CD4-positive, alpha-beta T cell (primary cell): ENCODE measurements at regions not wholly inside any gene's neighbourhood (a gene's known extent, or its start where the extent isn't known, plus 50 kb on each side); places are given as distances from the start of the nearest gene placed in this dataset.

Experiments
- ATAC-seq: fragments of 200-7000 bp; cut with Tn5 transposase; one replicate; pipeline ENCODE4 v1.10.0; 2022; ENCODE audit warnings: mild to moderate bottlenecking; ENCODE audit not compliant: poor library complexity
- CTCF ChIA-PET: fragments of 350-600 bp; sonication (Branson Sonifier 250); formaldehyde crosslinking; loops from one replicate; lab custom pipeline; 2021; ENCODE audit warnings: antibody characterized with exemption, inconsistent platforms; lab: Charles Lee
- POLR2A ChIA-PET: fragments of 350-600 bp; sonication (Branson Sonifier 250); formaldehyde crosslinking; loops from one replicate; lab custom pipeline; 2021; ENCODE audit warnings: antibody characterized with exemption, inconsistent platforms; lab: Charles Lee
- DNase-seq, 14 experiments: peaks; one replicate each; pipeline ENCODE4 v3.0.0-alpha.2; 2013 to 2020; ENCODE audit warnings: mixed read lengths in 2 of 14
- H3K27ac ChIP-seq, 2 donors: one replicate each; pipeline versions ENCODE4 v1.5.1 to v1.7.0; 2013; ENCODE audit warnings: low read length in 2 of 2, low read depth in 1 of 2, mild to moderate bottlenecking in 1 of 2
- H3K27me3 ChIP-seq, 2 experiments: 1 replicate in 1 of 2; 2 replicates in 1 of 2; pipeline versions ENCODE4 v1.6.1 to v1.7.0; 2013; ENCODE audit warnings: low read length in 2 of 2, control low read depth in 1 of 2, mild to moderate bottlenecking in 1 of 2, moderate library complexity in 1 of 2; ENCODE audit not compliant: insufficient read depth in 2 of 2, control insufficient read depth in 1 of 2
- H3K36me3 ChIP-seq: one replicate; pipeline ENCODE4 v1.6.1; 2013; ENCODE audit warnings: low read length, control low read depth; ENCODE audit not compliant: insufficient read depth
- H3K4me1 ChIP-seq: one replicate; pipeline ENCODE4 v1.6.1; 2013; ENCODE audit warnings: low read length, control low read depth; ENCODE audit not compliant: insufficient read depth
- H3K4me3 ChIP-seq: one replicate; pipeline ENCODE4 v1.5.1; 2013; ENCODE audit warnings: mild to moderate bottlenecking, low read length, moderate library complexity
- H3K9me3 ChIP-seq, 2 experiments: 1 replicate in 1 of 2; 2 replicates in 1 of 2; pipeline versions ENCODE4 v1.6.1 to v1.7.0; 2013; ENCODE audit warnings: low read length in 2 of 2, mild to moderate bottlenecking in 2 of 2, control low read depth in 1 of 2, moderate library complexity in 1 of 2; ENCODE audit not compliant: control insufficient read depth in 1 of 2, insufficient read depth in 1 of 2
- H3K27ac Mint-ChIP-seq: one replicate; pipeline ENCODE4 v1.8.0; 2020; ENCODE audit warnings: mixed read lengths
- H3K27me3 Mint-ChIP-seq: one replicate; pipeline ENCODE4 v1.8.0; 2021; ENCODE audit warnings: mixed read lengths
- H3K36me3 Mint-ChIP-seq: one replicate; pipeline ENCODE4 v1.8.0; 2021; ENCODE audit warnings: low read depth, mixed read lengths
- H3K4me1 Mint-ChIP-seq: one replicate; pipeline ENCODE4 v1.8.0; 2021; ENCODE audit warnings: low read depth, mixed read lengths
- H3K4me3 Mint-ChIP-seq: one replicate; pipeline ENCODE4 v1.8.0; 2020; ENCODE audit warnings: mild to moderate bottlenecking, mixed read lengths
- H3K9me3 Mint-ChIP-seq: one replicate; pipeline ENCODE4 v1.8.0; 2020; ENCODE audit warnings: mixed read lengths
- intact Hi-C, 2 experiments: fragments of 100-400 bp; cut with DNase I in 1 of 2; cut with micrococcal nuclease in 1 of 2; formaldehyde crosslinking; loops; one replicate each; pipeline versions ENCODE4 v1.15.1 to v1.9.0; 2023 to 2025; cut with DNase I, micrococcal nuclease
- TF ChIP-seq, protein P1 (sequence below): fragments of 200-600 bp; IDR thresholded peaks from one replicate; pipeline ENCODE4 v1.8.0; 2022; ENCODE audit warnings: antibody characterized with exemption, mild to moderate bottlenecking

- Mint-ChIP-seq H3K36me3 (no peaks in the 10 kb centered on the region), H3K4me3 (no peak overlapping the region), H3K4me1 (peaks cover 23% of the 10 kb centered on the region), H3K9me3 (peaks cover 3% of the 10 kb centered on the region), H3K27ac (no peak overlapping the region), H3K27me3 (no peaks in the 10 kb centered on the region)
- TF ChIP-seq, protein P1, sequence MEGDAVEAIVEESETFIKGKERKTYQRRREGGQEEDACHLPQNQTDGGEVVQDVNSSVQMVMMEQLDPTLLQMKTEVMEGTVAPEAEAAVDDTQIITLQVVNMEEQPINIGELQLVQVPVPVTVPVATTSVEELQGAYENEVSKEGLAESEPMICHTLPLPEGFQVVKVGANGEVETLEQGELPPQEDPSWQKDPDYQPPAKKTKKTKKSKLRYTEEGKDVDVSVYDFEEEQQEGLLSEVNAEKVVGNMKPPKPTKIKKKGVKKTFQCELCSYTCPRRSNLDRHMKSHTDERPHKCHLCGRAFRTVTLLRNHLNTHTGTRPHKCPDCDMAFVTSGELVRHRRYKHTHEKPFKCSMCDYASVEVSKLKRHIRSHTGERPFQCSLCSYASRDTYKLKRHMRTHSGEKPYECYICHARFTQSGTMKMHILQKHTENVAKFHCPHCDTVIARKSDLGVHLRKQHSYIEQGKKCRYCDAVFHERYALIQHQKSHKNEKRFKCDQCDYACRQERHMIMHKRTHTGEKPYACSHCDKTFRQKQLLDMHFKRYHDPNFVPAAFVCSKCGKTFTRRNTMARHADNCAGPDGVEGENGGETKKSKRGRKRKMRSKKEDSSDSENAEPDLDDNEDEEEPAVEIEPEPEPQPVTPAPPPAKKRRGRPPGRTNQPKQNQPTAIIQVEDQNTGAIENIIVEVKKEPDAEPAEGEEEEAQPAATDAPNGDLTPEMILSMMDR: no peak
- ATAC-seq: no peak
- Histone ChIP-seq H3K9me3 (no peaks in the 10 kb centered on the region), H3K27me3 (no peaks in the 10 kb centered on the region), H3K27ac (no peak overlapping the region), H3K4me1 (peaks cover 7% of the 10 kb centered on the region), H3K36me3 (no peaks in the 10 kb centered on the region), H3K4me3 (no peak overlapping the region)
- ChIA-PET CTCF (no interaction called here), POLR2A (no interaction called here)
- DNase-seq: no peak
- intact Hi-C loops: no loop called here
Observed at GRCh38 chr13:99120751-99121150, 79.9 kb upstream of the UBAC2 start.

- Histone ChIP-seq H3K36me3 (no peaks in the 10 kb centered on the region), H3K9me3 (no peaks in the 10 kb centered on the region), H3K27me3 (no peaks in the 10 kb centered on the region), H3K4me1 (peaks cover 7% of the 10 kb centered on the region), H3K27ac (no peak overlapping the region), H3K4me3 (no peak overlapping the region)
- H3K36me3 Mint-ChIP-seq: no peaks in the 10 kb centered on the region
- H3K9me3 Mint-ChIP-seq: peaks cover 3% of the 10 kb centered on the region
- ATAC-seq (no peak), DNase-seq (no peak)
- ChIA-PET POLR2A (no interaction called here), CTCF (no interaction called here)
- H3K4me1 Mint-ChIP-seq: peaks cover 23% of the 10 kb centered on the region
- H3K27ac Mint-ChIP-seq: no peak overlapping the region
- TF ChIP-seq, protein P1: no peak
- intact Hi-C loops: no loop called here
- no peak overlapping the region for H3K4me3 Mint-ChIP-seq
- H3K27me3 Mint-ChIP-seq: no peaks in the 10 kb centered on the region
Observed at GRCh38 chr13:99122171-99122570, 78.5 kb upstream of the UBAC2 start.

- Mint-ChIP-seq H3K27ac (no peak overlapping the region), H3K36me3 (no peaks in the 10 kb centered on the region), H3K9me3 (peaks cover 3% of the 10 kb centered on the region), H3K27me3 (no peaks in the 10 kb centered on the region), H3K4me3 (no peak overlapping the region), H3K4me1 (peaks cover 23% of the 10 kb centered on the region)
- ChIA-PET CTCF (no interaction called here), POLR2A (no interaction called here)
- Histone ChIP-seq H3K36me3 (no peaks in the 10 kb centered on the region), H3K27me3 (no peaks in the 10 kb centered on the region), H3K27ac (no peak overlapping the region), H3K9me3 (no peaks in the 10 kb centered on the region), H3K4me1 (peaks cover 7% of the 10 kb centered on the region), H3K4me3 (no peak overlapping the region)
- intact Hi-C loops: no loop called here
- DNase-seq: no peak
- TF ChIP-seq, protein P1: no peak
- no peak for ATAC-seq
Observed at GRCh38 chr13:99123101-99124045, 77.3 kb upstream of the UBAC2 start.
